GM18520 (cell line): ENCODE measurements at regions not wholly inside any gene's neighbourhood (a gene's known extent, or its start where the extent isn't known, plus 50 kb on each side); places are given as distances from the start of the nearest gene placed in this dataset.
"Not testable (repeated sequence)": the region's sequence is repeated elsewhere in the genome, so short reads cannot be mapped to it uniquely, and the experiment has no call there.

ENCODE experiments used
- ATAC-seq: cut with Tn5 transposase; IDR thresholded peaks from one replicate; pipeline ENCODE4 v1.9.1; 2021; ENCODE audit not compliant: unreplicated experiment

DNA sequence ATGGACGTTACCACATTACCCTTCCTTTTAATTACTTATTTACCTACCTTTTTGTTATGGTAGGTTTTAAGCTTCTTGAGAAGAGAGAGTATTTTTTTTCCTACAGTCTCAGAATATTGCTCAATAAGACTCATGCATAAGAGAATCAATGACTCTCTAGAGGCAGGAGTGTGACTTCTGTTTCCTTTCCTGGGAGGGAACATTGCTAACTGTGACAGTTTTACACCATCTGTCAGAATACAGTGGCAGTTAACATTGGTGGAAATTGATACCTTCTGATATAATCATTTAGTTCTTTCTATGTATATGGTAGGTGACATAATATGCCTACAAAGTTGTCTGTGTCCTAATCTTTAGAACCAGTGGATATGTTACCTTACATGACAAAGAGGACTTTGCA lies 348.7 kb upstream of the POT1 start:
- no peak for ATAC-seq

DNA sequence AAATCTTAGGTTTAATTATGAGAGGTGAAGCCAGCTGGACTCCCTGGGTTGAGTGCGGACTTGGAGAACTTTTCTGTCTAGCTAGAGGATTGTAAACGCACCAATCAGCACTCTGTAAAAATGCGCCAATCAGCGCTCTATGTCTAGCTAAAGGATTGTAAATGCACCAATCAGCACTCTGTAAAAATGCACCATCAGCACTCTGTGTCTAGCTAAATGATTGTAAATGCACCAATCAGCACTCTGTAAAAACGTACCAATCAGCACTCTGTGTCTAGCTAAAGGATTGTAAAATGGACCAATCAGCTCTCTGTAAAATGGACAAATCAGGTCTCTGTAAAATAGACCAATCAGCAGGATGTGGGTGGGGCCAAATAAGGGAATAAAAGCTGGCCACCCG lies 345.1 kb upstream of the POT1 start:
- not testable (repeated sequence) for ATAC-seq

GRCh38 chr7:125264174-125264856 lies 334.7 kb upstream of the POT1 start:
- ATAC-seq, result not testable (repeated sequence)

GRCh38 chr7:125258876-125259417 lies 329.3 kb upstream of the POT1 start:
- not testable (repeated sequence) for ATAC-seq

GRCh38 chr7:125257617-125258016 lies 328.0 kb upstream of the POT1 start:
- ATAC-seq, result no peak

DNA sequence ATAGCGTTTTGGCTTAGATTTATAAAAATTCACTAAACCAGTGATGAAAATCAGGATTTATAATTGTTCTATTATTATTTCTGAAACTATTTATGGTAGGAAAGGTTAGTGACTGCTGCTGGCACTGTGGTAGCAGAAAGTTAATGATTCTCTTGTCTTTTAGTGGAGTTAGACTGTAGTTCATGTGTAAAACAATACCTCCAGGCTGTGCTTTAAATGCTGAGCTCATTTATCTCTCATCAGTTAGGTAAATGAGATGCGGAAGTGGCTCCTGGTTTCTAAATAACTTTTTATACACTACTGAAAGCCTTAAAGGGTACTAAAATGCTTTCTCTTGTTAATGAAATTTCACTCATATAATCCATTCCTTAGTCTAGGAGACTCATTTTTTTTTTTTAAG lies 326.8 kb upstream of the POT1 start:
- no peak for ATAC-seq

GRCh38 chr7:125255810-125256209 lies 326.2 kb upstream of the POT1 start:
- no peak for ATAC-seq

DNA sequence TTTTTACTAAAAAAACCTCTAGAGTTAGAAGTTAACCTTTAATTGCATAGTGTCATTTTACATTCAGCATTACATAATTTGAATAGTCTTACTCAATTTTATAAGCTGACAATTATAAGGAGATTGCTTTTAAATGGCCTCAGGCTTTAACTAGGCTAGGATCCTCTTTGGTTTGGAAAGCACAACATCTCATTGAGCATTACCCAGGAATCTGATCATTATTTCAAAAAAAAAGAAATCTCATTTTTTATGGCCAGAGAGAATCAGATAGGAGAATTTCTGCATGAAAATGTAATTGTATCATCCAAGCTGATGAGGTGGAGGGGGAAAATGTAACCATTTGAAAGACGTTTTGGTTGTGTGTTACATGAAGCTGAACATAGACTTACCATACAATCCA lies 324.9 kb upstream of the POT1 start:
- ATAC-seq, result no peak

- no peak for ATAC-seq
These were observed 324.0 kb upstream of the POT1 start for GRCh38 chr7:125253452-125254190.

GRCh38 chr7:125247514-125248098 lies 318.0 kb upstream of the POT1 start:
- ATAC-seq, result no peak

DNA sequence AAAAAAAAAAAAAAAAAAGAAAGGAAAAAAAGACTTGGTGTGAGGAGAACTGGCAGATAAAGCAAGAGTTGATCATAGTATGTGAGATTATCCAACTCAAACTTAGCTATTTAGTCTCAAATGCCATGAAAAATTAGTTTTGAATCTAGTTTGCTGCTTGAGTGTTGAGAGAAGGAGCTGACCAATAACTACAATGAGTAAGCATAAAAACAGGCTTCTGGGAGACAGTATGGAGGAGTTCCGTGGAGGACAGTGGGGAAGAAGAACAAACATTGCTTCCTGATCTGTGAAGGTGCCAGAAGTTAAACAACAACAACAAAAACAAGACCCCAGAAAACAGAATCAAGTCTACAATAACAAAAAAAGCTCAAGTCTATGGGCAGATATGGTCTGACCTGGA lies 317.1 kb upstream of the POT1 start:
- ATAC-seq, result no peak

DNA sequence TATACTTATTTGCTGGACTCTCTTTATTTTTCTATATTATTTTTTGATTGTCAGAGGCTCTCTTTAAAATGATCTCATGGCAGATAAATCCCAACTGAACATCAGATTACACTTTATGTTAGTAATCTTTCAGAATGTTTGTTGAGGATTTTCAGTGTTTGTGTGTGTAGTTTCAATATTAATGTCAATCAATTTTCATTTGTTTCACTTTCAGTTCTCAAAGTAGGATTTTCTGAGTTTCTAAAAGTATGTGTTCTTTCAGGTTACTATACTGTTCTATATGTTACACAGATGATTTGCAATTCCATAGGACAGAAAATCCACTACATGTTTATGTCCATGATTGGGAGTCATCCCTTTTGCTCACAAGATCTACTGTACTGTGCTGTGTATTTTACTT lies 311.9 kb upstream of the POT1 start:
- ATAC-seq, result no peak

DNA sequence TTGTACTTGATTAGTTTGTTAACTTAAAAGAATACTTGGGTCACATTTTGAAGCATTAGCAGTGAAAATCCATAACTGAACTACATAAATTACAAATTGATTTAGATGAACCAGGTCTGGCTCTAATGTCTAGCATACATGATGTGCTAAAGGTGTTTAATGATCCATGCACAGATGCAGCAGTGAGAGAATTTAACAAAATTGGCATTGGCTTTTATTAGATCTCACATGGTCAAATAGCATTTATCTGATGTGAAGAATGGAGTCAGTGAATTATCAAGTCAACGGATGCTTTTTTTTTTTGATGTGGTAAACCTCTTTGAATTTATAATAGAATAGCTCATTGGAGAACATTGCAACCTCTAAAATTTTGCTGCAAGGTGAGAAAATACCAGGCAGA lies 293.0 kb upstream of the POT1 start:
- ATAC-seq, result no peak

- no peak for ATAC-seq
These were observed 288.5 kb upstream of the POT1 start for GRCh38 chr7:125218076-125218475.

DNA sequence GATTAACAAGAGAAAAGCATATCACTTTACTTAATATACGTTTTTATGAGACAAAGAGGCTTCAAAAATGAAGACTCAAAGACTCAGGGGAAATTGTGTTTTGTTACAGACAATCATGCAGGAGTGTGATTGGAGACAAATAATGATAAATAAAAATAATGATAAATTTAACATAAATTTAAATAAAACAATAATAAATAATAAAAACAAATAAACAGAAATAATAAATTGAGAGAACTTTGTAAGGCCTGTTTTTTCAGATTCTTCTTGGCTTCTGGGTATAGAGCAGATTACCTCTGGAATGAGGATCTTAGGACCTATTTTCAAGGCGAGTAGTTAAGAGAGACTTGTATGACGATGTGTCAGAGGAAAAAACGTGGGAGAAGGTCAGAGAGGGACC lies 271.4 kb upstream of the POT1 start:
- ATAC-seq, result no peak

GRCh38 chr7:125197731-125198393 lies 268.2 kb upstream of the POT1 start:
- ATAC-seq, result no peak

DNA sequence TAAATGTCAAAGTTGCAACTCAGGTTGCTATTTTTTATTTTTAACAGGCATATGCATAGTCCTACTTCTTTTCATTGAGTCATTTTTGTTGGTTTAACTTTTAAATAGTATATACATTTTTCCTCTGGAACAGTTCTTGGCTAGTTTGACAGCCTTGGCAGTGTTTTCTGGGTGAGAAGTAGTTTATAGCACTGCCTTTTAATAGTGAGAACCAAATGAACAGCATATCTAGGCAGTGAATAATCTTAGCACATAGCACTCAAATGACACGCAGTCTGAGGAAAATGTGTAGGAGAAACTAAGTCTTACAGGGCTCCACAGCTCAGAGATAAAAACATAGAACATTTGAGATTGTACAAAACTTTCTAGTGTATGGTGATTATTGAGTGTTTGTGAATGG lies 265.5 kb upstream of the POT1 start:
- no peak for ATAC-seq

GRCh38 chr7:125193263-125193662 lies 263.6 kb upstream of the POT1 start:
- ATAC-seq, result no peak

GRCh38 chr7:125184801-125185200 lies 255.2 kb upstream of the POT1 start:
- no peak for ATAC-seq

GRCh38 chr7:125181569-125182267 lies 252.1 kb upstream of the POT1 start:
- not testable (repeated sequence) for ATAC-seq

GRCh38 chr7:125173571-125173970 lies 243.9 kb upstream of the POT1 start:
- ATAC-seq, result peak; percentile 61
